HG03066 (cell line): ENCODE measurements at regions not wholly inside any gene's neighbourhood (a gene's known extent, or its start where the extent isn't known, plus 50 kb on each side); places are given as distances from the start of the nearest gene placed in this dataset.
"Not testable (repeated sequence)": the region's sequence is repeated elsewhere in the genome, so short reads cannot be mapped to it uniquely, and the experiment has no call there.

Experiments used
- ATAC-seq: cut with Tn5 transposase; IDR thresholded peaks from one replicate; pipeline ENCODE4 v1.9.1; 2021; ENCODE audit warnings: low read depth; ENCODE audit not compliant: unreplicated experiment

DNA sequence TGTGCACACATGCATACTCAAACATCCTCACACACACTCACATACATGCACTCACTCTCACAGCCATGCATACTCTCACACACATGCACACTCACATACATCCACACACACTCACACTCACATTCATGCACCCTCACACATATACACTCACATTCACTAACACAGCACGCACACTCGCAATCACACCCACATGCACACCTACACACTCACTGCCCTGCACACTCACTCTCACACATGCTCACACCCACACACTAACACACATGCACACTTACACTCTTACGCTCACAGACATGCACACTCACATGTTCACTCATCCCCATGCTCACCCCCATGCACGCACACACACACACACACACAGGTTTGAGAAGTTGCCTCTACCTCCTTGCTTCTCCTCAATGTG, 63.2 kb upstream of the SFSWAP start:
- no peak for ATAC-seq

DNA sequence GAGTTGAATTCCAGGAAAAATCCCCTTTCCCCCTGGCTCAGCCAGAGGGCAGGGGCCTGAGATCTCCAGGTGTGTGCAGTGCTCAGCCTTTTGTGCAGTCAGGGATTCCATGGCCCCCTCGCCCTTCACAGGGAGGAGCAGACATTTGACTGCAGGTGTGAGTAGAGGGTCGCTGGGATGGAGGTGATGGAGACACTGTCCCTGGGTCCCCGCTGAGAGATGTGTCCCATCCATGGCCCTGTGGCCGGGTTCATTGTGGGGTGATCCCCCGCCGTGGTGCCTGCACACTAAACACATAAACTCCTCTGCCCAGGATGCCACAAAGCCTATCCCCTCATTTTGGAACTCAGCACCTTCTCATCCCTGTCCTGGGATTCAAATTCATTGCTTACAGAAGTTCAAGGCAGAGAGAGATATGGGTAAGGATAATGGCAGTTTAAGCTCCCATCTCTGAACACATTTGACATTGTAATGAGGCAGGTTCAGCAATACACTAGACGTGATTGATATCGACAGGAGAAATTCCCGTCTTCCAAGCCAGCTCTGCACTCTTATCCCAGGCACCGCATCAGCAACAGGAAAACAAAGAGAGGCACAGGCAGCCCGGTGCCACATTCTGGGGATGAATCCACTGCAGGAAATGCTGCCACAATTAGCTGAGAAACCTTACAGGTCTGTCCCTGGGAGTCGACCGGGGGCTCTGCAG, 55.3 kb upstream of the SFSWAP start:
- not testable (repeated sequence) for ATAC-seq

DNA sequence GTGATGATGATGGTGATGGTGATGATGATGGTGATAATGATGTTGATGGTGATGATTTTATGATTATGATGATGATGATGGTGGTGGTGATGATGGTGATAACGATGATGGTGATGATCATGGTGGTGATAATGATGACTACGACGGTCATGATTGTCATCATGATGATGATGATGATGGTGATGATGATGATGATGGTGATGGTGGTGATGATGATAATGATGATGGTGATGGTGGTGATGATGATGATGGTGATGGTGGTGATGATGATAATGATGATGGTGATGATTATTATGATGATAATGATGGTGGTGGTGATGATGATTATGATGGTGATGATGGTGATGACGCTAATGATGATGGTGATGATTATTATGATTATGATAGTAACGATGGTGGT, 54.1 kb upstream of the SFSWAP start:
- not testable (repeated sequence) for ATAC-seq

DNA sequence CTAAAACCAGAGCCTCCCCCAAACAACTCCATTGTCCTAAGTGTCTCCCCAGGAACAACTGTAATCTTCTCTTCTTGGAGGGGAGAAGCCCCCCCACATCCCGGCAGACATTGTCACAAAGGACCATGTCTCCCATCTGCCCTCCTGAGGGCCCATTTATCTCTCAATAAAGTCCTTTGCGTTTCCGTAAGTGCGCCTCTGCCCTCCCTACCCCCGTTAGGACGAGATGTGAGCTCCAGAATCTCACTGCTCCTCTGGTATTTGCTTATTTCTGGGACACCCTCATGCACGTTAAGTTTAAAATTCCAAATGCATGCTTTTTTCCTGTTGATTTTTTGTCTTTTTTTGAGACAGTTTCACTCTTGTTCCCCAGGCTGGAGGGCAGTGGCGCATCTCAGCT, 52.3 kb upstream of the SFSWAP start:
- ATAC-seq: not testable (repeated sequence)

DNA sequence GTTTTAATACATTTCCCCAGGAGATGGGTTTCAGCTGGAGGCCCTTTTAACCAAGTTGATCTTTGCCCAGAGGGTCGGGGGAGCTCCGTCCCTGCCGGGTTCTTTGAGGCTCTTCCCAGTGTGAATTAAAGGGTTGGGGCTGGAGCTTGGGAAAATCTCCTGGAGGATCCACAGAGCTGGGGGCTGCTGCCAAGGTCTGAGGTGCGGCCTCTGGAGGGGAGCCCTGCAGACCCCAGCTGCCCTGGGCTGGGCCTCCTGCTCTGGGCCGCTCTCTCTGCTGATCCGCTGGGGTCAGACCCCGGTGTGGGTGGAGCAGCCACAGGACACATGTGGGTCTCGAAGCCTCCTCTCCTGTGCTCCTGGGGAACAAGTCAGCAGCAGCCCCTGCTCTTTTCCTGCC, 51.4 kb upstream of the SFSWAP start:
- ATAC-seq: not testable (repeated sequence)

DNA sequence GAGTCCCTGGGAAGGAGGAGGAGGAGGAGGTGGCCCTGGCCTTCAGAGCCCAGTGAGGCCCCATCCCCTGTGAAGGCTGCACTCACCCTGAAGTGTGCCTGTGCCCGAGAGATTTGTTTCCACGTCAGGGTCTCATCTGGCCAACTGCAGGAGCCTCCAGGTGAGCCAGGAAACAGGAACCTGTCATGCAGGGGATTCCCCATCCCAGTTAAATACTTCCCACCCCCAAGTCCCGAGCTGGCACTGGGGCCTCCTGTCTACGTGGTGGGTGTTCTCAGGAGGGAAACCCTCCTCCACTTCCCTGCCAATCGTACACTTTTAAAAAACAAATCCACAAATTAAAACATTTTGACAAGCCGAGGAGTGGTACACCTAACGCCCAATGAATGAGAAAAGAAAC, 50.9 kb upstream of the SFSWAP start:
- ATAC-seq: not testable (repeated sequence)

DNA sequence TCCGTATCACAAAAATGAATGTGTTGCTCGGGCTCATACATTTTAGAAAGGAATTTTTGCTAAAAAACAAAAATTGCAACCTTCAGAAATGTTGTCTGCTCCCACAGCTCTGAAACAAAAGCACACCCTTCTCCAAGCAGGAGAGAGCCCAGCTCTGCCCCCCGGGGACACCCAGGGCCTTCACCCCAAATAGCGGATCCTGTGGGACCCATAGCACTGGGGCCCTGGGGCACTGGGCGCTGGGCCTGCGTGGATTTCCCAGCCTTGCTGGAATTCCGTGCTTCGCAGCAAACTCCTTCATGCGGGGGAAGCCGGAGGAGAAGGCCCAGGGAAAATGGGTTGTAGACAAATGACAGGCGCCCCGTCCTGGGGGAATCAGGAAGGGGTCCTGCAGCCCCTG, 50.5 kb upstream of the SFSWAP start:
- ATAC-seq: not testable (repeated sequence)
